Heart right ventricle (tissue), 16 donors: ENCODE measurements at regions not wholly inside any gene's neighbourhood (a gene's known extent, or its start where the extent isn't known, plus 50 kb on each side); places are given as distances from the start of the nearest gene placed in this dataset.

ENCODE experiments used
- ATAC-seq, 8 donors: fragments of 200-7000 bp; cut with Tn5 transposase; one replicate each; pipeline ENCODE4 v1.9.1; 2020; ENCODE audit warnings: mild to moderate bottlenecking in 8 of 8, moderate library complexity in 8 of 8, moderate number of reproducible peaks in 1 of 8
- DNase-seq, 2 donors: peaks; one replicate each; pipeline ENCODE4 v3.0.0-alpha.2; 2020
- H3K27ac ChIP-seq, 10 donors: fragments of 200-600 bp; sonication (generic) in 2 of 10; one replicate each; pipeline versions ENCODE4 v1.5.0 to v1.8.0; 2020 to 2022; ENCODE audit warnings: mild to moderate bottlenecking in 3 of 10
- H3K27me3 ChIP-seq, 7 donors: fragments of 200-600 bp; one replicate each; pipeline ENCODE4 v1.8.0; 2021 to 2022; ENCODE audit warnings: mild to moderate bottlenecking in 2 of 7
- H3K36me3 ChIP-seq, 9 donors: fragments of 200-600 bp; sonication (generic) in 1 of 9; one replicate each; pipeline versions ENCODE4 v1.5.0 to v1.8.0; 2020 to 2022; ENCODE audit warnings: mild to moderate bottlenecking in 2 of 9
- H3K4me1 ChIP-seq, 9 donors: fragments of 200-600 bp; sonication (generic) in 1 of 9; one replicate each; pipeline versions ENCODE4 v1.5.0 to v1.8.0; 2020 to 2022; ENCODE audit warnings: mild to moderate bottlenecking in 4 of 9
- H3K4me3 ChIP-seq, 10 donors: fragments of 200-600 bp; sonication (generic) in 2 of 10; one replicate each; pipeline versions ENCODE4 v1.5.0 to v1.8.0; 2020 to 2022; ENCODE audit warnings: mild to moderate bottlenecking in 7 of 10, moderate library complexity in 2 of 10
- H3K9me3 ChIP-seq, 11 donors: fragments of 200-600 bp in 10 of 11; sonication (generic) in 2 of 11; one replicate each; pipeline versions ENCODE4 v1.5.0 to v1.8.0; 2013 to 2022; ENCODE audit warnings: mild to moderate bottlenecking in 2 of 11, control low read depth in 1 of 11, moderate library complexity in 1 of 11
- WGBS, 2 donors: extraction: QIAGEN DNeasy Blood & Tissue Kit; methylation state at CpG; one replicate each; pipeline ENCODE4 v1.1.7; 2013; ENCODE audit warnings: inconsistent platforms in 1 of 2; 5-methylcytosine and 5-hydroxymethylcytosine counted together
- intact Hi-C, 10 donors: fragments of 100-400 bp; cut with DNase I; formaldehyde crosslinking; loops; one replicate each; pipeline versions ENCODE4 v1.11.1 to v1.14.2; 2022
- TF ChIP-seq, protein P1 (sequence below), 9 donors: fragments of 200-600 bp; sonication (generic) in 2 of 9; IDR thresholded peaks; one replicate each; pipeline versions ENCODE4 v1.5.0 to v1.8.0; 2021 to 2022; ENCODE audit warnings: antibody characterized with exemption in 9 of 9, mild to moderate bottlenecking in 5 of 9, moderate library complexity in 1 of 9
- donor health status: Arrhythmogenic right ventricular cardiomyopathy.
- donor health status: ischemic (EF 13 %, LVEDD 7.1; RV severe dilation, severe dysfunction).
- donor health status: healthy with polysubstance abuse.
- donor health status: DM: no; HTN: yes; CAD: no.
- donor health status: DM: no; HTN: no; CAD: no.
- donor health status: ischemic (EF 25% LVEDD 6.9; RV normal size, moderate dysfunction).
- donor health status: ischemic (EF 25% LVEDD 5.7; RV mildly dilated, moderate dysfunction).
- donor health status: healthy.
- donor health status: DM: yes; HTN: yes; CAD: no.
- donor health status: Ischemic cardiomyopathy.
- donor health status: ischemic (EF 35%, LVEDD 5.7; RV mildly dilated, moderate dysfunction).
- donor health status: nonischemic (EF 11% LVEDD 7.7; RV severe dilation, severe dysfunction).
- donor health status: DM: yes; HTN: yes; CAD: no.
- donor health status: PGD.
- donor health status: ischemic (EF 29% LVEDD 5.4; RV normal size, mild dysfunction).
- donor health status: nonischemic (EF 23%, LVEDD 6.1; RV moderate dilation, normal function).

DNA sequence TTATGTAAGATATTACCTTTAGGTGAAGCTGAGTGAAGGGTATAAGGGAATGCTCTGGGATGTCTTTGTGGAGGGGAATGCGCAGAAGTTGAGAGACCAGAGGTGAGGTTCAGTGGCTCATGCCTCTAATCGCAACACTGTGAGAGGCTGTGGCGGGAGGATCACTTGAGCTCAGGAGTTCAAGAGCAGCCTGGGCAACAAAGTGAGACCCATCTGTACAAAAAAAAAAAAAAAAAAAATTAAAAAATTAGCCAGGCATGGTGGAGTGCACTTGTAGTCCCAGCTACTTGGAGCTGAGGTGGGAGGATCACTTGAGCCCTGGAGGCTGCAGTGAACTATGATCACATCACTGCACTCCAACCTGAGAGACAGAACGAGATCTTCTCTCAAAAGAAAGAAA is 57.3 kb upstream of the SP3 start:
- Histone ChIP-seq H3K27me3 (no peaks in the 10 kb centered on the region), H3K36me3 (no peaks in the 10 kb centered on the region), H3K4me3 (no peak overlapping the region), H3K9me3 (peaks cover 0 to 4% (median 0%) of the 10 kb centered on the region in 11 donors), H3K27ac (peak overlapping the region in 6 of 10 donors; percentile 24 to 91 (median 88)), H3K4me1 (peaks cover 13 to 74% (median 42%) of the 10 kb centered on the region in 9 donors)
- ATAC-seq, result no peak
- WGBS, 2 donors, result 83 to 96% methylated on average over 4 of the region's 4 CpGs
- no peak for DNase-seq
- intact Hi-C loops, result no loop called here
- TF ChIP-seq, protein P1, sequence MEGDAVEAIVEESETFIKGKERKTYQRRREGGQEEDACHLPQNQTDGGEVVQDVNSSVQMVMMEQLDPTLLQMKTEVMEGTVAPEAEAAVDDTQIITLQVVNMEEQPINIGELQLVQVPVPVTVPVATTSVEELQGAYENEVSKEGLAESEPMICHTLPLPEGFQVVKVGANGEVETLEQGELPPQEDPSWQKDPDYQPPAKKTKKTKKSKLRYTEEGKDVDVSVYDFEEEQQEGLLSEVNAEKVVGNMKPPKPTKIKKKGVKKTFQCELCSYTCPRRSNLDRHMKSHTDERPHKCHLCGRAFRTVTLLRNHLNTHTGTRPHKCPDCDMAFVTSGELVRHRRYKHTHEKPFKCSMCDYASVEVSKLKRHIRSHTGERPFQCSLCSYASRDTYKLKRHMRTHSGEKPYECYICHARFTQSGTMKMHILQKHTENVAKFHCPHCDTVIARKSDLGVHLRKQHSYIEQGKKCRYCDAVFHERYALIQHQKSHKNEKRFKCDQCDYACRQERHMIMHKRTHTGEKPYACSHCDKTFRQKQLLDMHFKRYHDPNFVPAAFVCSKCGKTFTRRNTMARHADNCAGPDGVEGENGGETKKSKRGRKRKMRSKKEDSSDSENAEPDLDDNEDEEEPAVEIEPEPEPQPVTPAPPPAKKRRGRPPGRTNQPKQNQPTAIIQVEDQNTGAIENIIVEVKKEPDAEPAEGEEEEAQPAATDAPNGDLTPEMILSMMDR (IDR thresholded peaks at IDR 0.05), result no peak

DNA sequence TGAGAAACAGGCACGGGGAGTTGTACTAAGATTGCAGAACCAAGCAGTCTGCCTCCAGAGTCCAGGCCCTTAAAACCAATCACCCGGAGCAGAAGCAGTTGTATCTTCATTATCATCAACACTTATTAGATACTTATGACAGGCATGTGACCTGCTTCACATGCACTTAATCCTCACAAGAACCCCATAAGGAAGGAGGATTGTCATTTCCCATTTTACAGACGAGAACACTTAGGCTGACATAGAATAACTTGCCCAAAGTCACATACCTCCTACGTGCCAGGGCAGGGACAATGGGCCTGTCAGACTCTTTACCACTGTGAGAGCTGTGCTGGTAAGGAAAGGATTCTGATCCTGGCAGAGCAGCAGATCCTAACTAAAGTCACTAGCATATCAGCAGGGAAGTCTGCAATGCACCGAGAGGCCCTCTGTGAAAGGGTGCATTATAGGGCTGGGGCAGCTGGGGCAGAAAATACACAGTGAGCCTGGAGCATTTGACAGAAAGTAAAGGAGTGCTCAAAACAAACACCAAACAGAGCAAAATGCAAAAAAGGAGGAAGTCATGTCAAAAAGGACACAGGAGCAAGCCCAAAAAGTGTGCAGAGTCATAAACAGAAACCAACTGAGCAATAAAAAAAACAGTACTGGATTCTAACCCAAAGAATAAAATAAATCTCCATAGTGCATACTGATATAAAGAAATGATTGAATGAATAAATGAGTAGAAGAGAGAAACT is 55.9 kb upstream of the SP3 start:
- TF ChIP-seq, protein P1 (IDR thresholded peaks at IDR 0.05), result no peak
- no peaks in the 10 kb centered on the region for H3K27me3 ChIP-seq
- no peak overlapping the region for H3K4me3 ChIP-seq
- H3K4me1 ChIP-seq, result peaks cover 13 to 61% (median 36%) of the 10 kb centered on the region in 9 donors
- ATAC-seq (no peak), DNase-seq (no peak)
- WGBS, 2 donors, result 47 to 63% methylated on average over 5 of the region's 5 CpGs
- peak overlapping the region in 3 of 10 donors; percentile 10 to 64 (median 16) for H3K27ac ChIP-seq
- intact Hi-C loops, result no loop called here
- H3K36me3 ChIP-seq, result no peaks in the 10 kb centered on the region
- peaks cover 0 to 4% (median 0%) of the 10 kb centered on the region in 11 donors for H3K9me3 ChIP-seq

DNA sequence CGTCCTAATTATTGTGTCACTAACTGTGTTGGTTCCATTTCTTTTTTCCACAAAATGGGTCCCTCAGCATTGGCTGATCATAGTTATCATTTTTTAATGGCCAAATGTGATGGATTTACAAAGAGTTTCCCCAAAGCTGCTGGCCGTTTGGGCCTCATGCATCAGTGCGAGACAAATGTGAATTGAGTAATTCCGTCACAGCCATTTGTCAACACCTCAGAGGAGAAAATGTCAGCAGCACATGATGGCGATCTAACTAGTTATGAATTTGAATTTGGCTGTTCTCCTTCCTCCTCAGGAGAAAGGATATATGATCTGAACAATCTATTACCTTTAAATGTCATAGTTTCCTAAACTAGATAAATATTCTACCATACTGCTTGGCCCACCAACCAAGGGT is 54.9 kb upstream of the SP3 start:
- WGBS, 2 donors, result 71 to 73% methylated on average over 5 of the region's 5 CpGs
- no peaks in the 10 kb centered on the region for H3K36me3 ChIP-seq
- ATAC-seq, result no peak

DNA sequence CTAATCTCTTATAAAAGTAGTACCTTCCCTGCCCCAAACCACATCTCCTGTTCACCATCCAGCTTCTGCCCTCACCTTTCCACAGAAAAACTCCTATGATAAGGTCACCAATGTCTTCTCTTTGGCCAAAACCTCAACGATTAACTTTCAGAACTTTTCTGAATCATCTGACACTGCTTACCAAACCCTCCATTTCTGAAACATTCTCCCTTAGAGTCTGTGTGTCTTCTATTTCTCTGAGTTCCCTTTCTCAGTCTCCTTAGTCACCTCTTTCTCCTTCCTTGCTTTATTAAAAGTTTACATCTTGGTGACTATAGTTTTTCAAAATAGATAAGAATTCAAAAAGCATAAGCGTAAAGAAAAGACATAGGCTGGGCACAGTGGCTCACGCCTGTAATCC is 51.3 kb upstream of the SP3 start:
- TF ChIP-seq, protein P1 (IDR thresholded peaks at IDR 0.05), result no peak
- no peak overlapping the region for H3K4me3 ChIP-seq
- H3K27ac ChIP-seq, result no peak overlapping the region
- DNase-seq, result no peak
- WGBS, 2 donors, result 90 to 96% methylated on average over 3 of the region's 3 CpGs
- no peaks in the 10 kb centered on the region for H3K36me3 ChIP-seq
- no peaks in the 10 kb centered on the region for H3K27me3 ChIP-seq
- no peak for ATAC-seq
- H3K4me1 ChIP-seq, result peaks cover 0 to 59% (median 26%) of the 10 kb centered on the region in 9 donors
- intact Hi-C loops, result no loop called here
- H3K9me3 ChIP-seq, result no peaks in the 10 kb centered on the region

More for the DNA sequence above, 54.9 kb upstream of the SP3 start:
- Histone ChIP-seq H3K4me3 (no peak overlapping the region), H3K9me3 (peaks cover 0 to 4% (median 0%) of the 10 kb centered on the region in 11 donors), H3K27me3 (no peaks in the 10 kb centered on the region), H3K27ac (no peak overlapping the region), H3K4me1 (peaks cover 10 to 56% (median 26%) of the 10 kb centered on the region in 9 donors)
- intact Hi-C loops, result no loop called here
- no peak for DNase-seq
- TF ChIP-seq, protein P1 (IDR thresholded peaks at IDR 0.05), result no peak
